ENCODE measurements at regions not wholly inside any gene's neighbourhood (a gene's known extent, or its start where the extent isn't known, plus 50 kb on each side); places are given as distances from the start of the nearest gene placed in this dataset.

DNA sequence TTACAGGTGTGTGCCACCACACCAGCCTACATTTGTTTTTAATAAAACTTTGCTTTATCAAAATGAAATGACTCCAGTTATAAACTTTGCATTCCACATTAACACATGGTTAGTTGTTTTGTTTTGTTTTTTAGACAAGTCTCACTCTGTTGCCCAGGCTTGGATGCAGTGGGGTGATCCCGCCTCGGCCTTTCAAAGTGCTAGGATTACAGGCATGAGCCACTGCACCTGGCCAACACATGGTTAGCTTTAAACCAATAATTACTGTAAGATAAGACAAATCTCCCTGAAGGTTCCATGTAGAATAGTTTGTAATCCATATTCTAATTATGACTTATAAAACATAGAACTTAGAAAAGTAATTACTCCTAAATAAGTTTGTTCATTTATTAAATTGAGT lies 89.8 kb upstream of the MED13 start:
- TF ChIP-seq, protein P1, sequence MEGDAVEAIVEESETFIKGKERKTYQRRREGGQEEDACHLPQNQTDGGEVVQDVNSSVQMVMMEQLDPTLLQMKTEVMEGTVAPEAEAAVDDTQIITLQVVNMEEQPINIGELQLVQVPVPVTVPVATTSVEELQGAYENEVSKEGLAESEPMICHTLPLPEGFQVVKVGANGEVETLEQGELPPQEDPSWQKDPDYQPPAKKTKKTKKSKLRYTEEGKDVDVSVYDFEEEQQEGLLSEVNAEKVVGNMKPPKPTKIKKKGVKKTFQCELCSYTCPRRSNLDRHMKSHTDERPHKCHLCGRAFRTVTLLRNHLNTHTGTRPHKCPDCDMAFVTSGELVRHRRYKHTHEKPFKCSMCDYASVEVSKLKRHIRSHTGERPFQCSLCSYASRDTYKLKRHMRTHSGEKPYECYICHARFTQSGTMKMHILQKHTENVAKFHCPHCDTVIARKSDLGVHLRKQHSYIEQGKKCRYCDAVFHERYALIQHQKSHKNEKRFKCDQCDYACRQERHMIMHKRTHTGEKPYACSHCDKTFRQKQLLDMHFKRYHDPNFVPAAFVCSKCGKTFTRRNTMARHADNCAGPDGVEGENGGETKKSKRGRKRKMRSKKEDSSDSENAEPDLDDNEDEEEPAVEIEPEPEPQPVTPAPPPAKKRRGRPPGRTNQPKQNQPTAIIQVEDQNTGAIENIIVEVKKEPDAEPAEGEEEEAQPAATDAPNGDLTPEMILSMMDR (optimal IDR thresholded peaks at IDR 0.05 in 1 of 3, IDR thresholded peaks at IDR 0.05 in 1 of 3, conservative IDR thresholded peaks at IDR 0.05 in 1 of 3; ENCODE audit: extremely low read depth in 1 of 3, insufficient read depth in 2 of 3, low read length in 3 of 3) = no peak
- no peak for TF ChIP-seq EZH2 (IDR thresholded peaks at IDR 0.05; ENCODE audit: low read length)

All from keratinocyte (primary cell).